Endothelial cell of hepatic sinusoid (primary cell): ENCODE measurements at regions not wholly inside any gene's neighbourhood (a gene's known extent, or its start where the extent isn't known, plus 50 kb on each side); places are given as distances from the start of the nearest gene placed in this dataset.
"Not testable (repeated sequence)": the region's sequence is repeated elsewhere in the genome, so short reads cannot be mapped to it uniquely, and the experiment has no call there.

Experiments used
- in situ Hi-C: cut with HindIII; loops from 2 replicates; pipeline ENCODE4 v1.10.0; 2017; ENCODE audit warnings: low sequenced_read_pairs

DNA sequence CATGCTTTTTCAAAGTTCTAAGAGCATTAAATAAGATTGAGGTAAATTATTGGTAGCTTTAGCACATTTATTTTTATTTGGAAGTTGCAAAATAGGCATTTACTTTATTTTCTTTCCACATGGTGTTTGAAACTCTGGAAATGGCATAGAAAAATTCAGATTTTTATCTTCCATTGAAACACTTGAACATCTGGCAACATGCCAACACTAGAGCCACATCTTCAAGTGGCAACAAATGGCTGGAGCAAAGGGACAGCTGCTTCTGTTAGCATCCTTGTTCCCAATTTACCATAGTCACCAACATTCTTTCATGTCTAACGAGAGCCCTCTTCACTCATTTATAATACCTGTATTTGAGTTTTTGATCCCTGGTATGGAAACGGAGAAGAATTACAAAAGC, 539.9 kb downstream of the ZNF608 start:
- in situ Hi-C loops: loop anchor here (5.0 kb wide), 1 partner anchor 179 kb away; no protein-coding TSS in a partner anchor

DNA sequence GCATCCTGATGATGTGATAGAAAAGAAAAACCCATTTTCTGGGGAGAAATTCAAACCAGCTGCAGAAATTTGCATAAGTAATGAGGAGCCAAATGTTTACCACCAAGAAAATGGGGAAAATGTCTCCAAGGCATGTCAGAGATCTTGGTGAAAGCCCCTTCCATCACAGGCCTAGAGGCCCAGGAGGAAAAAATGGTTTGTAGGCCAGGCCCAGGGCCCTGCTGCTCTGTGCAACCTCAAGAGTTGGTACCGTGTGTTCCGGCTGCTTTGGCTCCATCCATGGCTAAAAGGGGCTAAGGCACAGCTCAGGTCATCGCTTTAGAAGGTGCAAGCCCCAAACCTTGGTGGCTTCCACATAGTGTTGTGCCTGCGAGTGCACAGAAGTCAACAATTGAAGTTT, 543.1 kb downstream of the ZNF608 start:
- in situ Hi-C loops: no loop called here

DNA sequence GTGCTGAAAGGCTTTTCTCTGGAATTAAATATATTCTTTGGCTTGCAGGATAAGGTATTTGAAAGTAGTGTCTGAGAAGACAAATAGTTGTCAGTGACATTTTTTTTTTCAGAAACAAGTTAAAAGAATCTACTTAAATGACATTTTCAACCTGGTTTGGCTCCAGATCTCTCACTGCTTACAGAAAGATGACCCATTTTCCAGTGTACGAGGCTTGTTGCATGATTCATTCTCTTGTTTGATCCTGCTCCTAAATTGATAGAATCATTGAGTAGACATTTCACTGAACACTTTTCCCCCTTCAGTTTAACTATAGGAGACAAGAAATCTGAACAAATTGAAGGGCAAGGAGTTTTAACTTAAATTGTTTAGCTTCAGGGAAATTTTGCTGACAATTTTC, 546.1 kb downstream of the ZNF608 start:
- in situ Hi-C loops: no loop called here

DNA sequence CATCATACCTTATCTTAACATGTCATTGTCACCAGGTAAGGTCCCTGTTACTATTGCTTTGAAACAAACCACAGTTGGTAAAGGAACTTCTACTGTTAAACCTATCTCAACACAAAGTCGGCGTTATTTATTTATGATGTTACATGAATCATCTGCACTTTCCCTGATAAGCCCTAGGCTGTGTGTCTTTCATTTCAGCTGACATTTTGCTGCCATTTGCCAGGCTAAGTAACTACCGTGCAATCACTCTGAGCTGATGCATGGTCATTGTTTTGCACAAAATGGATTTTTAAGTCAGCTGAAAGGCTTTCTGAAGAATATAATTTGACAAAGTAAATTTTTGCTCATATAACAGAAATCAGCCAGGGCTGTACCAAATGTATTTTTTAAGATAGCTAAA, 546.5 kb downstream of the ZNF608 start:
- in situ Hi-C loops: no loop called here

DNA sequence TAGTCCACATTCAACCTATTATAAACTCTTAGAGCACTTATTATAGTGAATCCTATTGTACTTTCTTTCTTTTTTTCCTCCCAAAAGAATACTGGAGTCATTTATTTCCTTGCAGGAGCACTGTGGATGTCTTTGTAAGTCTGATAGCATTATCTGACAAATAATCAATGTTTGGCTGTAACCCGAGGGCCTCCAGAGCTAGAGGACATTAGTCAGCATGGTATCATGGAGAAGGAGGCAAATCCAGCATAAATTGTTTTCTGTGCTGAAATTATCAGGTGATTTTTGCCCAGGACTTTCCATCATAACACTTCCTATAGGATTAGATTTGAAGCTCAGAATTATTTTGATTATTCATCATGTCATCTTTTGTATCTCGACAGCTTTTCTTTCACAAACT, 551.0 kb downstream of the ZNF608 start:
- in situ Hi-C loops: no loop called here

DNA sequence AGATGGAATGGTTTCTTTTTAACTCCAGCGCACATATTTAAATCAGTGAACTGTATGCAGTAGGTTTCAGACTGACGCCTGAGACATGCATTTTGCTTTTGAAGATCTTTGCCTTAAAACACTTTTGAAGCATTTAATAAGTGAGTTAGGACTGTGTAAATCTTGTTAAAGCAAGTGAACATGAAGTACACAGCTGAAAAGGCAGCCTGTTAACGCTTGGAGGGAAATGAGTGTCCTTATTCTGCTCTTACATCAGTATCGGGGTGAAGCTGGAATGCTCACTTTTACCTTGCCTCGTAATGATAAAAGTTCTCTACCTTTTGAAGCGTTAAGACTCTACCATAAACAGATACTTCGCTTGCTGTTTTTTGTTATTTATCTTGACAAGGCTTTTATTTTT, 552.2 kb downstream of the ZNF608 start:
- in situ Hi-C loops: no loop called here

DNA sequence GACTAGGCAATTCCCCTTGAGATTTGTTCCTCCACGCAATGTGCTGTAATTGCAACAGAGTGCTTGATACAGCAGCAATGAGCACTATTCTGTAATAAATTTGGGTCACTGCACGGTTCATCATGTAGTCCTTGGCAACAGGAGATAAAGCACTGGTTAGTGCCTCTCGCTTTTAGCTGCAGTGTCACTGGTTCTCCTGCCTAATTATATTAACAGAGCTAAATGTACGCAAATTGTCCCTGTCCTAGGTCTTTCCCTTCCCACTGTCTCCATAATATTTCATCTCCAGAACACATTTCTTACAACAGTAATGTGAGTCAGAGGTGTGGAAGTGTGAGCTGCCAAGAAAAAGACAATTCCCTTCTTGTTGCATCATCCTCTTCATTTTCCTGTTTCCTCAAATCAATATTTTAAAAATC, 553.1 kb downstream of the ZNF608 start:
- in situ Hi-C loops: no loop called here

DNA sequence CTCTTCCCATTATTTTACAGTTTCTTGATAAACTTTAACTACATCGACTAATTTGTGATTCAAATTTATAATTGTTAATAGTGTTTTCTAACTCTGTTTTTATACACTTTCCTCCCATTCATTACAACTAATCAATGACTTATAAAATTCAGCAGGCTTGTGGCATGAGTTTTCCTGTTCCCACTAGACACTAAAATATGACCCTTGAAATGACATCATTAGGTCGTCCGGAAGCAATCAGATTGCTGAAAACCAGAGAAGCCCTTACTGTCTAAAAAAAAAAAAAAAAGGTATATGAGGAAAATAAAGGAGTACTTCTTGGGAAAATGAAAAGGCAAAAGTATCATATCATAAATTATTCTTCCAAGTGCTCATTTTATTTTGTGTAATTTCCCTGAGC, 553.7 kb downstream of the ZNF608 start:
- in situ Hi-C loops: no loop called here

DNA sequence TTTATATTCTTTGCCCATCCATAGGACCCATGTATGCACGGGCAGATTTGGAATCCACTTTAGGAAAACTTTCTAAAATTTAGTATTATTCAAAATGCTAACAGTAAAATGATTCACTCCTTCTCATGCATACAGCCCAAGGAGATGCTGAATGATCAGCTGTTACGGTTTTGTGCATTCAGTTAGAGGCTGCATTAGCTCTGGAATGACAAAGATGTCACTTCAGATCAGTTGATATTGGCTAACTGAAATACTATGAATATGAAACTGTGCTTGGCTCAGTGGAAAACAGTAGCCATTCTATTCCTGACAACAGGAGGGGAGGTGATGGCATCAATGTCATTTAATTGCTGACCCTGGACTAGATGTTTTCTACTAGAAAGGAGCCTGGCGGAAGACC, 560.7 kb downstream of the ZNF608 start:
- in situ Hi-C loops: no loop called here

DNA sequence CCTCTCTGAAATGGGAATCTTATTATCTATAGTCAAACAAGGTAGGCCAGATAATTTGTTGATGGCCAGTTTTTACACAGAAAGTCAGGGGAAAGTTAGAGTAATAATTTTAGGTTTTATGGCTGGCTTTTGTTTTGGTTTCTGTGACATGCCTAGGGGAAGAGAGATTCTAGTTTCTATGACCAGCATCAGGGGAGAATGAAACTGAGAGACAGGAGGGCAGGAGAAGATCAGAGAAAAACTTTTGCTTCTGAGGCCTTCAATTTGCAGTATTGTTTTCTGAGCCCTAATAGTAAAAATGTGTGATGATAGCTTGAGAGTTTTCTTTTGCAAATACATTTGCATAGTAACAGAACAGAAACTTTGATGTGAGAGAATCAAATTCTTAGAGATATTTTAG, 564.3 kb downstream of the ZNF608 start:
- in situ Hi-C loops: no loop called here

DNA sequence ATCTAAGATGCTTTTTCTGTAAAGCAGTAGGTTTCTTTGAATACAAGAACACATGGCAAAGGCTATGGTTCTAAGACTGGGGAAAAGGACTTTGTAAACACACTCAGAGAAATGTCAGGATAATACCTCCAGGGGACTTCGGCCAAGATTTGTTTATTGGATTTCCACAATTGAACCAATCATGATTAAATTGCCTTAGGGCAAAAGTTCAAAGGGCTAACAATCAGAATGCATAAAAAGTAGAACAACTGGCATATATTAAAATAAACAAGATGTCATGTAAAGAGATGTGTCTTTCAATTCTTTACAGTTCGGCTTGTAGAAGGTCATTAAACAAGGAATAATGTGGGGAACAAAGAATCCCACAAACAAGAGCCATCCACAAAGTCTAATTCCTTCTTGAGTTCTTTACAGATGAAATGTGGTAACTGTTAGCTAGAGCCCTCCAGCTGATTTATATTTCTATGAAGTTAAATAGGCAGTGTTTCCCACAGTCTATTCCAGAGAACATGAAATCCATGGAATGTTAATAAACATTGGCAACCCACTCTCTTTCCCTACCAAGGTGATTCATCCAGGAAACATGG, 565.5 kb downstream of the ZNF608 start:
- in situ Hi-C loops: no loop called here

DNA sequence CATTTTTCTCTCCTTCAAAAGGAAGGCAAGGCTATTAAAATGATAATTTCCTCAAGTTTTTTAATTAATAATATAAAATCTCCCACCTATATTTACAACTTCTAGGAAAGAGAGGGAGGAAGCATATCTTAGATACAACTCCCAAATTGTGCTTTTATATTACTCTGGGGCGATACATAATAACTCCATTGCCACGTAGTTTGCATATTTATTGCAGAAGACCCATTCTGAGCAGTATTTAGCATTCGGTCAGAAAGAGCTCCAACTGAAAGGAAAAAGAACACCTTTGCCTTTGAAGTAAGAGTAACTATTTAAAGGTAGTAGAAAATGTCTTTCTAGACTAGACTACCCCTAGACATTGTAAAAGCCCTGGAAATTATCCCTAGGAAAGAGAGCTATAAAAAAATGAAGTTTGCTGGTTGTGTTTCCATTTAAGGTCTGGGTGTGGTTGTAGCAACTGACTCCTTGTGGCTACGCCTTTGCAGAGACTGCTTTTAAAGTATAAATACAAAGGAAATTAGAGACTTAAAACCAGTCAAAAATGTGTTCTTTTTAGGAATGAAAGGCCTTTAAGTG, 566.1 kb downstream of the ZNF608 start:
- in situ Hi-C loops: no loop called here

DNA sequence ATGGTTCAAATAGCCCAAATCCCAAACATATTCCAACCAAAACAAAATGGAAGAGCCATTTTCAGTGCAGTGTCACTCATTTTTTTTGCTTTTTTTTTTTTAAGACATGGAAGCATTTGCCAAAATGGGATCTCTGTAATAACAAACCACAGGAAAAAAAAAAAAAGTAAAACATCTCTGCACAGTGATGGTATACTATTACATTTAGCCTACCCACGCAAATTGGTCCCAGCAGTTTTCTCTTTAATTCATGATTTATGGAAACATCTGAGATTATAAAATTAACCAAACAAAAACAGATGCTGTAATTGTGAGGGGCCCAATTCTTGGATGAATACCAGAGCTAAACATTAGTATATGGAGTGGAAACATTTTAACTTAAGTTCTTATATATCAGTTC, 566.6 kb downstream of the ZNF608 start:
- in situ Hi-C loops: no loop called here

DNA sequence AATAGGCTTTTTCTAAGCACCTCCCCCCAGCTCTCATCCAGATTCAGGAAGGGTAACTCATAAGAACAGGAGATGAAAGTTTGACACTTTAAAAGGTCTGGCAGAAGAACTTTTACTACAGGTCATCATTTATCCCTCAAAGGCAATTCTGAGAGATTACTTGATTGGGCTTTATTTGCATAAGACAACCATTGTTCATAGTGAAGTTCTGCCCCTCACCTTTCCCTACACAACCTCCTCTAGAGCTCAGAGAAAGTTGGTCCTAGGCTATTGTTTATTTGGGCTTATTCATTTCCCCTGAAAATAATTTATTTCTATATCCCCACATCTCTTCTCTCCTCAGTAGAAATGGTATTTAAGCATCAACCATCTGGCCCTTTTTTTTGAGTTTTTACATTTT, 568.4 kb downstream of the ZNF608 start:
- in situ Hi-C loops: no loop called here

DNA sequence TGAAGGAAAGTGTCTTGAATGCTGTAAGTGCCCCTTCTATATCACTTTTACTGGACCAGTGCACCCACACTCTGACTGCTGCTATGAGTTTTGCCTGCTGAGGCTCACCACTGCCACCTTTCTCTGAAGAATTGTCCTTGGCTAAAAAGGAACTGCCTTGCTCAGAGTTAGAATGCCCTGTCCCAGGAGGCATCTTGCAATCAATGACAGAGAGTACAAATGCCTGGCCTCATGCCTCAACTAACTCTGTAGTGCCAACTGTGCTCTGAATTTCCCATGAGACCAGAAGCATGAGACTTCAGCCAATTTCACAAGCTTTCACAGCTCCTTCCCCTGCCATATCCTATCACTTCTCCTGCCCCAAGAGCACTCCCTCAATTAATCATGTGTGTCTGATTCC, 569.7 kb downstream of the ZNF608 start:
- in situ Hi-C loops: no loop called here

DNA sequence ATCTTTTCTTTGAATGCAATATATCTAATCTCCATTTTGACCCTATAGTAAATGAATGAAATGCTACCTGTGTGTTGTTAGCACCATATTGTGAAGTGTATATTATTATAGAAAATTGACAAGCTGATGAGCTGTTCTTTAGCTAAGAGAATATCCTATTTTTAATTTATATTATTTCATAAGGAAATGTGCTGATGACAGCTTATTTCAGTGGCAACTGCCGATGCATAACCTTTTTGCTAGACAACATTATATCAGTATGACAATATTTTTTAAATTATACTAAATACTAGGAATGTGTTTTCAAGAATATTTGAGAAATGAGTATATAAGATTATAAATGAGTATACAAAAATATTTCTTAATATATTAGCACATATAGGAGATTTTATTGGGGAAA, 573.1 kb downstream of the ZNF608 start:
- in situ Hi-C loops: no loop called here

DNA sequence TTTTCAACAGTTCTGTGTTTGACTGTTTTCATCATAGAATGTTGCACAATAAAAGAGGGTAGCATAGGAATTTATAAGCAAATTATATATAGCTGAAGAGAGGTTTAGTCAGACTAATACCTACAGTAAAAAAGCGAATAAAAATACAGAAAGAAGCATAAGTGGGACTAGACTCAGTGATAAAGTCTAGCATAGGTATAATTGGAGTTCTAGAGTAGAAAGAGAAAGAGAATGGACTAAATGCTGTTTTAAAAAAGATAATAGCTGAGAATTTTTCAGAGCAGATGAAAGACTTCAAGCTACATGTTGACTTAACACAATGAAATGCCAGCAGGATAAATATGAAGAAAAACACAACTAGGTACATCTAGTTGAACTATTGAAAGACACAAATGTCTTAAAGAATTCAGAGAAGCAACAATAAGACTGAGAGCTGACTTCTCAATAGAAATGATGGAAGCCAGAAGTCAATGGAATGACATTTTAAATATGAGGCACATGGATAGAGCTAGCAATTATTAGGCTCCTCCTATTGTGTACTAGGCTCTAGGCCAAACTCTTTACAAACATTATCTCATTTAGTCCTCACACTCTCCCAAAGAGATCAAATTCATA, 573.9 kb downstream of the ZNF608 start:
- in situ Hi-C loops: no loop called here

DNA sequence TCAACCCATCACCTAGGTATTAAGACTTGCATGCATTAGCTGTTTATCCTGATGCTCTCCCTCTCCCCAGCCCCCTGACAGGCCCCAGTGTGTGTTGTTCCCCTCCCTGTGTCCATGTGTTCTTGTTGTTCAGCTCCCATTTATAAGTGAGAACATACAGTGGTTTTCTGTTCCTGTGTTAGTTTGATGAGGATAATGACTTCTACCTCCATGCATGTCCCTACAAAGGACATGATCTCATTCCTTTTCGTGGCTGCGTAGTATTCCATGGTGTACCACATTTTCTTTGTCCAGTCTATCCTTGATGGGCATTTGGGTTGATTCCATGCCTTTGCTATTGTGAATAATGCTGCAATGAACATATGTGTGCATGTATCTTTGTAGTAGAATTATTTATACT, 578.3 kb downstream of the ZNF608 start:
- in situ Hi-C loops: not testable (repeated sequence)

DNA sequence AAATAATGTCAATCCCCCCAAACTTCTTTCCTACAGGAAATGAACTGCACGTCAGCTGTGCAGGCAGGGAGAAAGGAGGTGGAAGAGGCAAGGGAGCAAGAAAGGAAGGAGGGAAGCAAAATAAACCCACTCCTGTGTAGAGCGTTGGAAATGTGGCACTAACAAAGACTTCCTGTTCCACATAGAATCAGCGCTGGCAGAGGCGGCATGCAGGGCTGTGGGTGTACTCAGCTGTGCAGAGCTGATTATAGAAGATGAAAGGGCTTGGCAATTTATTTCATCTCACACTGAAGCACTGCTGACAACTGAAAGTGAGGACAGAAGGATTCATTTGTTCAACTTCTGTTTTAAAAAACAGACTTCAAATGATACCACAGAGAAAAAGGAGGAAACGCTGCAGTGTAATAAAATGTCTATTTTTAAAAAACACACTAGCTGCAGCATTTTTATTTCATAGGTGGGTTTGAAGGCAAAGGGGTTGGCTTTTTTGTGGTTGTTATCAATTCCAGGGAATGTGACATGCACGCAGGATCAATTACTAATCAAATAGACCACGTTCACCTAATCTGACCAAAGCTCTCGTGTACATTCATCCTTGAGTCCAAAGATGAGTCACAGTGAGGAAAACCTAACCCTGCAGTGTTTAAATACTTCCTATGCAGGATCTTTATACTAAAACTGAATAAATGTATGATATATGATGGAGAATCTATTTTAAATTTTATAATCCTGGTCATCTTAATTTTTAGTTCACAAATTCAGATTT, 583.5 kb downstream of the ZNF608 start:
- in situ Hi-C loops: no loop called here

DNA sequence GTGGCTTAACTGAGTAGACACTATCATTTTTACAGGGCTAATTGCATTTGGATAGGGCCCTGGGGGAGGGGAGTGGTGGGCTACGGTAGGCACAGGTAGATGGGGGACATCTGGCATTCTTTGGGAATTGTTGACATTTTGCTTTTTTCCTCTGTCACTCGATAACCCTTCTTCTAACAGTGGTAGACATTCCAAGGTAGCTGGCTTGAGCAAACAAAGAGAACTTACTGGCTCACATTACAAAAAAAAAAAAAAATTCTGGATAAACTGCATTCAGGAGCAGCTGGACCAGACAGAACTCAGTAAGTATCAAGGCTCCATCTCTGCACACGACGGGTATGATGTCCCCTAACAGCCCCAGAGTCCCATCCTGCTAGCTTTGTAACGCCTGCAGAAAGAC, 585.2 kb downstream of the ZNF608 start:
- in situ Hi-C loops: no loop called here

DNA sequence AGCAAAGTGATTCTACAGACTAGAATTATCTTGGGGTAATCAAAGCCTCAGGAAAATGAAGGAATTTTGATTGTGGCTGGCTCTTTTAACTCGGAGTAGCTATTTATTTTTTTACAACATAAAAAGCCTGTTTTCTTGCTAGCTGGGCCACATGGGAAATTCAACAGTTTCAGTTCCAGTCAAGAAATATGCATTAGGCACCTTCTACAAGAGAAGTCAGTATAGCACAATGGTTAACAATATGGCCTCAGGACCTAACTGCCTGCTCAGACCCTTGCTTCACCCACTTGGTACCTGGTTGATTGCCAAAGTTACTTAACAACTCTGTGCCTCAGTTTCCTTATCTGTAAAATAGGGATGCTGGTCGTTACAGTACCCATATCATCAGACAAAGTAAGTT, 586.2 kb downstream of the ZNF608 start:
- in situ Hi-C loops: no loop called here

DNA sequence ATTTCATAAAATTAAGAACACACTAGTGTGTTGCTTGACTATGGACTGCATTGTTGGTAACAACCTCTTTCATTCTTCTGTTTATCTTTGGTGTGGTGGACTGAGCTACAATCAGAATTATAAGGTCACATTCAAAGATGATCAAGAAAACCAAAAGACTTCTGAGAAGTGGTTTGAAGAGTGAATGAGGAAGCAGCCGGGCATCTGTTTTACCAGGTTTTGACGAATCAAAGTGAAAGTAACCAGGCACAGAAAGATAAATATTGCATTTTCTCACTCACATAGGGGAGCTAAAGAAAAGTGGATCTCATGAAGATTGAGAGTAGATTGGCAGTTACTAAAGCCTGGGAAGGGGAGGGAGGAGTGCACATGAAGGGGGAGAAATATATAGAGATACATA, 589.1 kb downstream of the ZNF608 start:
- in situ Hi-C loops: no loop called here
